ENCODE measurements at regions not wholly inside any gene's neighbourhood (a gene's known extent, or its start where the extent isn't known, plus 50 kb on each side); places are given as distances from the start of the nearest gene placed in this dataset.

- no peak for TF ChIP-seq CTCF (IDR thresholded peaks at IDR 0.05)
These were observed 202.8 kb downstream of the EMX2 start for GRCh38 chr10:117745301-117745700.

- no peak for TF ChIP-seq CTCF (IDR thresholded peaks at IDR 0.05)
These were observed 204.2 kb downstream of the EMX2 start for GRCh38 chr10:117746541-117747448.

GRCh38 chr10:117747636-117748035 lies 205.1 kb downstream of the EMX2 start:
- no peak for TF ChIP-seq CTCF (IDR thresholded peaks at IDR 0.05)

- TF ChIP-seq CTCF (IDR thresholded peaks at IDR 0.05) = no peak
These were observed 205.5 kb downstream of the EMX2 start for GRCh38 chr10:117748058-117748457.

- no peak for TF ChIP-seq CTCF (IDR thresholded peaks at IDR 0.05)
These were observed 208.1 kb downstream of the EMX2 start for GRCh38 chr10:117750616-117751015.

GRCh38 chr10:117751259-117751658 lies 208.7 kb downstream of the EMX2 start:
- TF ChIP-seq CTCF (IDR thresholded peaks at IDR 0.05) = no peak

- no peak for TF ChIP-seq CTCF (IDR thresholded peaks at IDR 0.05)
These were observed 209.6 kb downstream of the EMX2 start for GRCh38 chr10:117752103-117752502.
